GM10266 (cell line): ENCODE measurements at regions not wholly inside any gene's neighbourhood (a gene's known extent, or its start where the extent isn't known, plus 50 kb on each side); places are given as distances from the start of the nearest gene placed in this dataset.

Experiments used
- DNase-seq: peaks from one replicate; pipeline ENCODE4 v3.0.0; 2012; ENCODE audit errors: extremely low spot score
- TF ChIP-seq, protein P1 (sequence below): IDR thresholded peaks from 2 replicates; pipeline ENCODE4 v1.5.1; 2012; ENCODE audit warnings: mild to moderate bottlenecking, low read depth; ENCODE audit not compliant: control insufficient read depth, insufficient read depth; ENCODE audit errors: missing control alignments

DNA sequence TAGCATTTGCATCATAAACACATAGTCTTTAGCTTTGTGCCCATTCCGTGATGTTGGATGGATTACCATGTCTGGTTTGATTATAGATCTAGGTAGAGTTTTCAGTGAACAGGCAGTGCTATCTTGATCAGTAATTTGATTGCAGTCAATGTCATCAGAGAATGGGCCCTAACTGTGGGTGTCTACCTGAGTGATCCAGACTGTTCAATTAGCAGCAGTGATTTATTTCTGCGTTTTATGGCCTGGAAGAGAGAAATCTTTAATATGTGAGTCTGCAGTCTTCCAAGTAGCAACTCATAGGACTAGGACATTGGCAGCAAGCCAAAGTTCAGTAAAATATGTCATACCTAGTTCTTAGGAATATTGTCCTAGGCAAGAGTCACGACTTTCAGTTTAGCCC is 80.3 kb downstream of the CASP12 start:
- TF ChIP-seq, protein P1, sequence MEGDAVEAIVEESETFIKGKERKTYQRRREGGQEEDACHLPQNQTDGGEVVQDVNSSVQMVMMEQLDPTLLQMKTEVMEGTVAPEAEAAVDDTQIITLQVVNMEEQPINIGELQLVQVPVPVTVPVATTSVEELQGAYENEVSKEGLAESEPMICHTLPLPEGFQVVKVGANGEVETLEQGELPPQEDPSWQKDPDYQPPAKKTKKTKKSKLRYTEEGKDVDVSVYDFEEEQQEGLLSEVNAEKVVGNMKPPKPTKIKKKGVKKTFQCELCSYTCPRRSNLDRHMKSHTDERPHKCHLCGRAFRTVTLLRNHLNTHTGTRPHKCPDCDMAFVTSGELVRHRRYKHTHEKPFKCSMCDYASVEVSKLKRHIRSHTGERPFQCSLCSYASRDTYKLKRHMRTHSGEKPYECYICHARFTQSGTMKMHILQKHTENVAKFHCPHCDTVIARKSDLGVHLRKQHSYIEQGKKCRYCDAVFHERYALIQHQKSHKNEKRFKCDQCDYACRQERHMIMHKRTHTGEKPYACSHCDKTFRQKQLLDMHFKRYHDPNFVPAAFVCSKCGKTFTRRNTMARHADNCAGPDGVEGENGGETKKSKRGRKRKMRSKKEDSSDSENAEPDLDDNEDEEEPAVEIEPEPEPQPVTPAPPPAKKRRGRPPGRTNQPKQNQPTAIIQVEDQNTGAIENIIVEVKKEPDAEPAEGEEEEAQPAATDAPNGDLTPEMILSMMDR: no peak
- no peak for DNase-seq

DNA sequence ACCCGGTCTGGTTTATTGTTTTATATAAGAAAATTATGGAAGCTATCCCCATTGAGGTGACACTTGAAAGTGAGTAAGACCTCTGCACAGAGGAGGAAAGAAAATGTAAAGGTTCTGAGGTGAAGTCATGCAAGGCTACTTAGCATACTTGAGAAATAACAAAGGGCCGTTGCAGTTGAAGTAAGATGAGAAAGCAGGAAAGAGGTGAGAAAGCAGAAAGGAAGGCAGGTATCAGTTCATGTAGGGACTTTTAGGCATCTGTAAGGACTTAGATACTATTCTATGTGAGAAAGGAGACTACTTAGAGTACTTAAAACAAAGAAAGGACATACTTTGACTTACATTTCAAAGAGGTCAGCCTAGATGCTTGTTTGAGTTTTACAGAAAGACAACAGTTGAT is 84.7 kb downstream of the CASP12 start:
- TF ChIP-seq, protein P1: no peak
- DNase-seq: no peak

DNA sequence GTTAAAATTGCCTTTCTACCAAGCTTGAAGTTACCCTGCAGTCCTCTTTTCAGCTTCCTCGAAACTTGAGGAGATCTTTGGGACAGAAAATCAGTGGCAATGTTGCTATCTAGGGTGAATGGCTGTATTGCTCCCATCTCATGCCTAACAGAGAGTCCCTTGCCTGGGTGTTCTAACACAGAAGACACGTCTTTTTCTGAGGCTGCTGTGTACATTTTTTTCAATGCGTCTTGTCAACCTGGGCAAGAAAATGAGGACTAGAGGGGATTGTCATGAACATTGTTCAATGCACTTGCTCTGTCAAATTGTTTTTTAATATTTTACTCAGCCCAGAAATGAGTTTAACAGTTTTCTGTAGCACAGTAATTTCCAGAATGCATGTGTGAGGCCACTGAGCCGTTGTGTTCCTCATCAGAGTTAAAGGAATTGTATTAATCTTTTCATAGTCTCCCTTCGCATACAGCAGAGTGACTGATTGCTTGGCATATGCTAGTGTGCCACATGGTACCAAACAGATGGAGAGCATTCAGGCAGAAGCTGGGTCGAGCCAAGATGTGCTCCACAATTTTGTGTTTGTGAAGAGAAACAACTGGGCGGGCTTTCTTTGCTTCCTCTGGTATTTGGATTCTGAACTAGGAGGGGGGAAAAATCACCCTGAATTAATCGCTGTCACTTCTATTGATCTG is 86.0 kb downstream of the CASP12 start:
- no peak for DNase-seq
- TF ChIP-seq, protein P1: no peak

DNA sequence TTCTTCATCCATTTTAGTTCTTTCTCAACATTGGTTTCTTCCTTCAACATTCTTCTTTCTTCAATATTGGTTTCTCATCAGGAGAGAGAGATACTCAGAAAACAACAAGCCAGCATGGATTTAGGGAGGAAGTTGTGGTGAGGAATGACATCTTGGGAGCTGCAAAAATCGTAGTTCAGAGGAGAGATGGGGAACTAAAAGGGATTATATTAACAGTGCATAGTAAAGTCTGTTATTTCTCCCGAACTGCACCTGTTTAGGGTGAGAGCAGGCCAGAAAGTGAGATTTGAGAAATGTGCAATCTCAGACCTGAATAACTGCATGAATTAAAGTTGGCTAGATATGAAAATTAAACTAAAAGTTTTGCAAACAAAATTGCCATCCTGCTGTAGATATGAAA is 94.5 kb downstream of the CASP12 start:
- DNase-seq: no peak
- TF ChIP-seq, protein P1: no peak

GRCh38 chr11:104799251-104799650 is 99.0 kb downstream of the CASP12 start:
- peak; percentile 21 for DNase-seq
- TF ChIP-seq, protein P1: no peak

- TF ChIP-seq, protein P1: no peak
- DNase-seq: no peak
These were observed 99.5 kb downstream of the CASP12 start for GRCh38 chr11:104798789-104799188.

- DNase-seq: no peak
- TF ChIP-seq, protein P1: no peak
These were observed 102.0 kb downstream of the CASP12 start for GRCh38 chr11:104796301-104796700.
